NCI-H2107 treated with DMSO at 0.1 percent for 48 hours (cell line): ENCODE measurements at regions not wholly inside any gene's neighbourhood (a gene's known extent, or its start where the extent isn't known, plus 50 kb on each side); places are given as distances from the start of the nearest gene placed in this dataset.
"Not testable (repeated sequence)": the region's sequence is repeated elsewhere in the genome, so short reads cannot be mapped to it uniquely, and the experiment has no call there.

ENCODE experiments used
- DNase-seq: peaks from one replicate; lab custom pipeline; 2025; ENCODE audit not compliant: unreplicated experiment; lab: John Stamatoyannopoulos, UW

DNA sequence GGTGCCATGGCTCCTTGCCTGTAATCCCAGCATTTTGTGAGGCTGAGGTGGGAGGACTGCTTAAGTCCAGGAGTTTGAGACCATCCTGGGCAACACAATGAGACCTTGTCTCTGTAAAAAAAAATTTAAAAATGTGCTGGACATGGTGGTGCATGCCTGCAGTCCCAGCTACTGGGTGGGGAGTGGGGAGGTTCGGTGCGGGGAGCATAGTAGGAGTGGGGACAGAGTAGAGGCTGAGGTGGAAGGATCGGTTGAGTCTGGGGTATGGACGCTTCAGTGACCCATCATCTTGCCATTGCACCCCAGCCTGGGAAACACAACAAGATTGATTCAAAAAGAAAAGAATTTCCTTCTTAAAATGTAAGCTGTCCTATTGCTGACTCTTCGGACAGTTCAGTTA lies 1490.0 kb upstream of the GBE1 start:
- DNase-seq = no peak

DNA sequence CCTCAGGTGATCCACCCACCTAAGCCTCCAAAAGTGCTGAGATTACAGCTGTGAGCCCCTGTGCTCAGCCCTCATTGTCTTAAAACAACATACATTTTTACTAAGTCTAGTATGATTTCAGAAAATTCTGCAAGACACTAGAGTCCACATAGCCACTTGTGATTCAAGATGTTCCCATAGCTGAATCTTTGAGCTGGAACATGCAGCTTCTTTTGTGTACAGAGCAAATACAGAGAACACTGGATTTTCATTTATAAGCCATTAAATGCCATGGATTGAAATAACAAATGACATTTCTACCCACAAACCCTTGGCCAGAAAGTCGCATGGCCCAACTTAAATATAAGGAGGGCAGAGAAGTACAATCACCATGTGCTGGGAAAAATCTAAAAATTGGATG lies 1489.2 kb upstream of the GBE1 start:
- DNase-seq = no peak

DNA sequence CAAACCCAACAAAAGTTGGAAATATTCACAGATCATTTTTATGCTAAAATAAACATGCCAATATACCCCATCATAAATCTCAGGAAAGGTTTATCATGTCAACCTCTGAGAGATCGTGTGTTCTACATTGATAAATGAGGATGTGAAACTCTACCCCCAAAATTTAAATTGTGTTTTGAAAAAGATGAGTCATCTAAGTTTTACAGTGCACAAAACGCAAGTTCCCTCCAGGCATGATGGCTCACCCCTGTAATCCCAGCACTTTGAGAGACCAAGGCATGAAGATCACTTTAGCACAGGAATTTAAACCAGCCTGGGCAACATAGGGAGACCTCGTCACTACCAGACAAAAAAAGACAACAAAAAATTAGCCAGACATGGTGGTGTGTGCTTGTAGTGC lies 1487.0 kb upstream of the GBE1 start:
- DNase-seq = no peak

DNA sequence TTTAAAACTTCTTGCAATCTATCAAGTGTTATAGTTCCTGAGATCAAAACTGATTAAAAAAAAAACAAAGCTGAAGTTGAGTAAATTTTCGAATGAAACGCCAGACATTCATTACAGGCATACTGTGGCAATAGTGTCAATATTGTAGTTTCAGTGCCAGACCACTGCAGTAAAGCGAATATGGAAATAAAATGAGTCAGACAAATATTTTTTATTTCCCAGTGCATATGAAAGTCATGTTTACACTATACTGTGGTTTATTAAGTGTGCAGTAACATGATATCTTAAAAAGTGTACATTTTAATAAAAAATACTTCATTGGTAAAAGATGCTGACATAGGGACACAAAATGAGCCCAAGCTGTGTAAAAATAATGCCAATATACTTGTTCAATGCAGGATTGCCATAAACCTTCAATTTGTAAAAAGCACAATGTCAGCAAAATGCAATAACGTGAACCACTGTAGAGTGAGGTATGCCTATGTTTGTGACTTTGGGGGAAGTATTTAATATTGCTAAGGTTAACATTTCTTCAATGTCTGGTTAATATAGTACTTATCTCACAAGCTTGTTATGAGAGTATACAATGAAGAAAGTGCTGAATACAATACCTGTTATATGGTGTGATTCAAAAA lies 1473.9 kb upstream of the GBE1 start:
- DNase-seq = no peak

DNA sequence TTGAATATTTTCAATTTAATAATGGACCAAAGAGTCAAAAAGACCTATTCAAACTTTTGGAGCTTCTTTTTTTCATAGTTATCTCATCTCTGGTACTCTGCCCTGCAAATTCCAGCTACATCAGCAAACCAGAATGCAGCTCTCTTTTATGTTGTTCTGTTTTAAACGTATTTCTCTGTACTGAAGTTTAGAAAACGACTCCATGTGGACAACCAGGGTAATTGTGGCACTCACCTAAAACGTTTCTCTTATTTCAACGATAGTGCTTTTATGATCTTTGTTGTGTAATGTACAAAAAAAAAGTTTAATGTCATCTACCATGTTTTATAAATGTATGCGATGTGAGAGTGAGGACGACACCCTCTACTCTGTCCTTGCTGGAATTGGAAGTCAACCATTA lies 1472.3 kb upstream of the GBE1 start:
- no peak for DNase-seq

DNA sequence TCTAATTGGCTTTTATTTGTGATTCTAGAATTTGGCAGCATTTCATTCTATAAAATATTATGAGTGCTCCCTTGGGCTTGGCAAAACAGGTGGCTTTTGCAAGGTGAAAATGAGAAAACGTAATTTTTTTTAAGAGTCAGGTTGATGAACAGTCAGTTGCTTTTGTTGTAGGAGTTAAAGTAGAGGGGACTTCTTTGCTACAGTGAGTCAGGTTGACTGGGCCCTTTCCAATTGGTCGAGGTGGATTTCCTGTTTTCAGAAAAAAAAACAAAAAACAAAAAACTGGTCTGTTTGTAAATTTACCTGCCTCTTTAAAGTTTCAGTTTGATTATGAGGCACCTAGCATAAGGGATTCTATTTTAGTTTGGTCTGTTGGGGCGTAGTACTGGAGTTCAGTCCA lies 1469.4 kb upstream of the GBE1 start:
- no peak for DNase-seq

DNA sequence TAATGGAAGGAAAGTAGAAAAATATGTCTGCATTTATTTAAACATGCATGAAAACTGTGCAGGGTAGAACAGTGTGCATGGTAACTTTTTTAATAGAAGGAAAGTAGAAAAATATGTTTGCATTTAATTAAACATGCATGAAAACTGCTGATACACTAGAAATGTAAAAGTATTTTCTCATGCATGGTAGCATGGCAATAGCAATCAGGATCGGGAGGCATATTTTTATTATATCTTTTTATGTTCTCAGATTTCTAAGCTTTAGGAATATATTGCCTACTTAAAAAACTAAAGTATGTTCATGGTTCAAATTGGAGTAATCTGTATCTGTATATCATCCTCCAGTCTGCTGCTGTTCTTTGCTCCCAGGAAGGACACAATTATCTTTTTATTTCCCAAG lies 1468.9 kb upstream of the GBE1 start:
- DNase-seq = no peak

DNA sequence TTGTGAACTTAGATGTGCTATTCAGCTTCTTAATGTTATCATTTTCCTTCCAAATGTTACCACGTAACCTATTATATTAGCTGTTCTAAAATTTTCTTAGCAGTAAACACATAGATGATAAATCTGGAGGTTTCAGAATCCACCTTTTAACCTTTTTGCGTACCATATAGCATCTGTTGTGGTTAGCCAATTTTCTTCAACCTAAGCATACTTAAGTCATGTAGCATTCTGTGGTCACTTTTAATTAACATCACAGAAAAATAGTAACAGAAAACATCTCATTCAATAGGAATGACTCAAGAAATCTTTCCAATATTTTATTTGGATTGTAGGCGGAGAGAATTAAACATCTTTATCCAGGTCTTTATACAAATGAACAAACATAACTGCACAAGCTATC lies 1465.3 kb upstream of the GBE1 start:
- DNase-seq = no peak

DNA sequence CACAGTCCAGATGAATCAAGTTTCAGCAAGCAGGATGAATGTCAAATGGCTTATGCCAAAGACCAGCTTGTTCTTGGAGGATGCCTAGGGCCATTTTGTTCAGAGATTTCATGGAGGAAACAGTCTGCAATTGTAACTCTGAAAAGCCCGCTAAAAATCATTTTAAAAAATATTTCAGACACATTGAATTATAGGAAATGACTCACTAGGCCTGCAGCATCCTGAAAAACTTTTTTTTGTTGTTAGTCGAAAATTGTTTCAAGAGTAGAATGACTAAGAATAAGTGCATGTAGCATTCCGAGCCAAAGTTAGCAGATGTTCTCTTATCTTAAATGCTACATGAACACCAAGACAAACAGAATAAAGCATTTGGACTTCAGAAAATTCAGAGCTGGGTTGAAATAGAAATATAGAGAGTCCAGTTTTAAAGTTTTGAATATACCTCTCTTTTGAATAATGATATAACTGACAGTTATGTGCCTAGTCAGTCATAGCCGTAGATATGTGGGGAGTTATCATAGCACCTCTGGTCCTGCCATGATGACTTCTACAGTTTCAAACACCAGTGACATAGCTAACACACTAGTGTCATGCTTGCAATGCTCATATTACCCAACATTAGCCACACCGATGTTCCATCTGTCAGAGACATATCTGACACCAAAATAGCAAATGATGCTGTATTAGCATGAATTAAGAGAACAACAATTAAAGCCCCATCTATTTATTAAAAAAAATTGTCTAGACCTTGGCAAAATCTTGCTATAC lies 1462.8 kb upstream of the GBE1 start:
- no peak for DNase-seq

DNA sequence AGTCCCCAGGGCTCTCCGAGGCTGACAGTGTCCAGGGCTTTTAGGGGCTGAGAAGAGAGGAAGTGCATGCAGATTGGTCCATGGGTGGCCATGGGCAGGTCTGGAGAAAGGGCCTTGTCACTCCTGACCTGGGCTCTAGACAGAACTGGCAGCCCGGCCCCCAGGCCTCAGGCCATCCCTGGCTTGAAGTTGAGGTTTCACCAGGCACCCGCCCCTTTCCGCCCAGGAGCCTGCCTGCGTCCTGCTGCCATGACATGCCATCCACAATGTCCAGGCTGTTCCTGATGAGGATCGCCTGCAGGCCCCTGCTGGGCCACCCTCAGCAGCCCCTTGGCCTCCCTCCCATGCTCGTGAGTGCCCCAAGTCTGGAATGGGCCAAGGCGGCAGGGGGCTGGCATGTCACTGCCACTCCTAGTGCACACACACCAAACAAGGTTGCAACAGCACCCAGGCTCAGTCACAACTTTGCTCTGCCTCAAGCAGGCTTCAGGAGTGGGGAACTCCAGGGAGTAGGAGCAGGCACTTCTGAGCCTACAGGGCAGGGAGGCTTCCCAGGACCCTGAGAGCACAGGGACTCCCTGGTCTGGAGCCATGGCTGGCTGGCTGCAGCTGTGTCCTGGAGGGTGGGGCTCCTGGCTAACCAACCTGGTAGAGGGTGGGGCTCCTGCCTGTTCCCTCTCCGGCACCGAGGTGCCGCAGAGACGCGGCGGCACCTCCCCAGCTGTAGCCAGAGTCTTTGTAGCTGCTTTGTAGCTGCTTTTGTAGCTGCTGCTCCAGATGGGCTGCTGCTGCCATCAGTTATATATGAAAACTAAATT lies 1457.1 kb upstream of the GBE1 start:
- no peak for DNase-seq

DNA sequence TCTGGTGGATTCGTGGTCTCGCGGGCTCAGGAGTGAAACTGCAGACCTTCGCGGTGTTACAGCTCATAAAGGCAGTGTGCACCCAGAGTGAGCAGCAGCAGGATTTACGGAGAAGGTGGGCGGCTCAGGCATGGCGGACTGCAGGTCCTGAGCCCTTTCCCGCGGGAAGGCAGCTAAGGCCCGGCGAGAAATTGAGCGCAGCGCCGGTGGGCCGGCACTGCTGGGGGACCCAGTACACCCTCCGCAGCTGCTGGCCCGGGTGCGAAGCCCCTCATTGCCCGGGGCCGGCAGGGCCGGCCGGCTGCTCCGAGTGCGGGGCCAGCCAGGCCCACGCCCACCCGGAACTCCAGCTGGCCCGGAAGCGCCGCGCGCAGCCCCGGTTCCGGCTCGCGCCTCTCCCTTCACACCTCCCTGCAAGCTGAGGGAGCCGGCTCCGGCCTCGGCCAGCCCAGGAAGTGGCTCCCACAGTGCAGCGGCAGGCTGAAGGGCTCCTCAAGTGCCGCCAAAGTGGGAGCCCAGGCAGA lies 1456.2 kb upstream of the GBE1 start:
- DNase-seq = not testable (repeated sequence)

DNA sequence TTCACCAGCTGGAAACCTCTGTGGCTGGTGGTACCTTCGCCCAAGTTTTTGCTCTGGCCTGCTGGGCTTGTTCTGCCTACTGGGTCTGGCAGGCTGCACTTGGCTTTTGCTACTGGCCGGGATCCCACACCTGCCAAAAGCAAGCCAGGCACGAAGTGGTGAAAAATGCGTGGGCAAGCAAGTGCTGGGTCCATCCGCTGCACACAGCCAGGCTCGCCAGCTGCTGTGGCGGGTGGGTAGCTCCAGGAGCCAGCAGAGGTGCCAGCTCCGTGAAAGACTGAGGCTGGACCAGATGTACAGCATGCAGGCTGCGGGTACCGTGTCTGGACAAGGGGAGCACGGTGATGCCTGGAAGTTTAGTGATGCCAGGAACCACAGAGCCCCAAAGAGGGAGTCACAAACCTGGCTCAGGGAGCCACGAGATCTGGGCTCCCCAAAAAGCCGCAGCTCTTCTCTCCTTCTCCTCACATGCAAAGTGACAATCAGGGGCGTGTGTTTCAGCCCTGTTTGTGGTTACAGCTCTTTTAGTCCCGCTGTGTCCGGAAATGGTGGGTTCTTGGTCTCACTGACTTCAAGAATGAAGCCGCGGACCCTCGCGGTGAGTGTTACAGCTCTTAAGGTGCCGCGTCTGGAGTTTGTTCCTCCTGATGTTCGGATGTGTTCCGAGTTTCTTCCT lies 1455.6 kb upstream of the GBE1 start:
- no peak for DNase-seq

DNA sequence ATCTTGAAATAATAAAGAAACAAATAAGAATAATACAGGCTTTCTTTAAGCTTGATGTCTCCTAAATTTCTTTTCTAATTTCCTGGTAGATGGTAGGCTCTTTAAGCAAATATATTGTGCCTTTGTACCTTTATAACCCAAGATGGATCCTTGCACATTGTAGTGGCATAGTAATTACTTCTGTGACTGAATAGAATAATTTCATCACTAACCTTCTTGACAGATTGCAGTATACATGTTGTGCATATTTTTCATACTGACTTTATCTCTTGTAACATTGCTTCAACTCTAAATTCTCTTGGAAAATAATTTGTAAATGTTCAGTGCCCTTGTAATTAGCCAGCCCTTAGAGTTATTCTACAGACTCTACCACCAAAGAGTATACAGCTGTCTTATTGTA lies 1433.8 kb upstream of the GBE1 start:
- DNase-seq = no peak

DNA sequence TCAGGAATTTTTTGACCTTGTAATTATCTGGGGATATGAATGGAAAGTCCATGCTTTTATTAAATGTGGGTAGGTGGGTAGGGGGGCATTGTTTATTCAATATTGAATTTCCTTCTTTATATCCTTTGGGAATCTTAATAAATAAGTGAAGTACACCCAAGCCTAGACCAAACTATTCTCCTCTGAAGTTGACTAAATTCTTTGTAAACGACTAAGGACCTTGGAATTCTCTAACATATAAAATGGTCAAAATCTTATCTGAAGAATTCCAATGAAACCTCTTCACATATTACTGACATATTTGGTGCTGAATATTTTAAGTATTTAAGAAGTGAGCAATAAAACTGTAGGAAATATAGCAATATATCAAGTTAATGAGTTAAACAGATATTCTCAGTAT lies 1432.1 kb upstream of the GBE1 start:
- no peak for DNase-seq

DNA sequence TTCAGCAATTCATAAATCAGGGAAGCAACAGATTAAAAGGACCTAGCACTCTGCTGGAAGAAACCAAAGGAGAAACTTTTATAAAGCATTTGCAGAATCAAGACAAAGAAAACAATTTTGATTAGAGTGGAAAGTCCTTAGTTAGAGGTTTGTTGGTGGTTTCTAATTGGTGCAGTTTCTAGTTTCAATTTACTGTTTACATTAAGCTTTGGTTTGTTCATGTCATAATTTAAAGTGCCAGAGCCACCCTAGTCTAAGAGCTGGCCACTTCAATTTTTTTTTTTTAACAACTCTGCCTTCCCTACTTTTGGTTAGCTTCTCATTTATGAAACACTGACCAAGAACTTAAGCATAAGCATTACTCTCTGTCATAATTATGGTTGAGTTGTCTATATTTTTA lies 1428.2 kb upstream of the GBE1 start:
- peak; percentile 62 for DNase-seq

DNA sequence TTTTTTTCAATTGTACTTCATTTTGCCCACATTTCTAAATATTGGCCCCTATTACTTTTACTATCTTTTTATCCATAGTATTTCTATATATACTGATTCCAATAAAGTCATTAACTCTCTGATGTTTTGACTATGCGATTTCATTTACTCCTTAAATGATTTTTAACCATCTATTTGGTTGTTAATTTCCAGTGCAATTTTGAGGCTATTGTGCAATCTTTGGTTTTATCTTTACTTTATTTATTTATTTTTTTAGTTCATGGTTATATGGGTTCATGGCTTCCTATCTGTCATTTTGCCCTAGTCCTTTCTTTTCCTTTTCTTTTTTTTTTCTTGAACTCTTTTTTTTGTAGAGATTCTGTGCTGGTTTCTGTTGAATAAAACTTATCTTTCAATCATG lies 1408.0 kb upstream of the GBE1 start:
- DNase-seq = no peak

DNA sequence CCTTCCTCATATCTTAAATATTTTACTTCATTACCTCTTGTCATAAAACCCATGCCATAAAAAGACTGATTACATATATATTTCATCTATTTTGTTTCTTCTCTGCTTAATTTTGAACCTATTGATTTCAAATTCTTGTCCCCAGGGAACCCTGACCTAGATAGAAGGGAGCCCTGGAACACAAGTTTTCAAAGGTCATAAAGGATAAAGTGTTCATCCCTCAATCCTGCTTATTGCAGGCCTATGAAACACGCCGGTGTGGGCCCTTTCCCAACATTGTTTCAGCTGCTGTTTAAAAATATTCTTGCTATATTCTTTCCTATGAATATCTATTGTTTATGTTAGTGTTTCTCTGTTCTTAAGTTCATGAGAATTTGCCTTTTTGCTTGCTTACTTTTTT lies 1389.5 kb upstream of the GBE1 start:
- DNase-seq = no peak

DNA sequence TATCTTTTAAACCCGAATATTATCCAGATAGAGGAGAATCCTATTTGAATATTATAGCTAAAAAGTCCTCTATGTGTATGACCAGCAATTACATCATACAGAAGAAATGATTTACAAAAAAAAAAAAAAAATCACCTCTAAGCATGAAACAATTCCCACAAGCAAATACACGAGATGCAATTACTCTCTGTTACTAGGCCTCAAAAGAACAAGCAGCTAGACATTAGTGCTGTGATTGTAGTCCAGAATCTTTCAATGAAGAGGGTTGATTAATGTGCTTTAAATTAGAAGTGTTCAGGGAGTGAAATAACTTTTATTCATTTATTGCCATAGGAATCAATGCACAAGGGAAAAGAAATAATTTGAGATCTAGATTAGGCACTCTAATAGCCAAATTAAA lies 1379.5 kb upstream of the GBE1 start:
- no peak for DNase-seq

DNA sequence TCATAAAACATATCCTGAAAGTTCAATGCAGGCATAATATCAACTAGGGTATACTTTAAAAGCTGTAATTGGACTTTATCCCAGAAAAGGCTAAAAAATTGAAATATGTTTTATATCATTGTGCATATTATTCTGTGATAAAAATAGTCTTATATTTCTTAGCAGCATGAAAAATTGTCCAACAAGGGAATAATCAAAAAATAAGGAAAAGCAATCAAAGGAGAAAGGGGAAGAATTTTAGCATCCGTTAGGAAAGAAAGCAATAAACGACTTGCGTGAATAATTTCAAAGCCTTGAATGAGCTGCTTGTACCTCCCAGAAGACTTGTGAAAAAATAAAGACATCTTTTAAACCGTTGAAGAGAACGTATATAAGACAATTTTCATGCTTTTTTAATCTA lies 1369.8 kb upstream of the GBE1 start:
- no peak for DNase-seq

DNA sequence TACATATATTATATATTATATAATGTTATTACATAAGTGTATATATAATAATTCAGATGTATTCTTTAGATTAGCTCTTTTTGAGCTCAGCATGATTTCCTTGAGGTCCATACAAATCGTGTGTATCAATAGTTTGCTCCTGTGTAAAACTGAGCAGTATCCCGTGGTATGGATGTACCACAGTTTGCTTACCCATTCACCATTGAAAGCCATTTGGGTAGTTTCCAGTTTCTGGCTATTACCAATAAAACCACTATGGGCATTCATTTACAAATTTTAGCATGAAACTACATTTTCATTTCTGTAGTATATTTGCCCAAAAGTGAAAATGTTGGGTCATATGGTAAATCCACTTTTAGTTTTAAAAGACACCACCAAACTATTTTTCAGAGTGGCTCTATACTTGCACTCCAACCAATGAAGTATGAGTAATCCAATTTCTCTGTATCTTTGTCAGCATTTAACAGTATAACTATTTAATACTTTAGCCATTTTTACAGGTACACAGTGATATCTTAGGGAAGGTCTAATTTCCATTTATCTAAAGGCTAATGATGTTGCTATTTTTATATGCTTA lies 1361.4 kb upstream of the GBE1 start:
- DNase-seq = no peak

DNA sequence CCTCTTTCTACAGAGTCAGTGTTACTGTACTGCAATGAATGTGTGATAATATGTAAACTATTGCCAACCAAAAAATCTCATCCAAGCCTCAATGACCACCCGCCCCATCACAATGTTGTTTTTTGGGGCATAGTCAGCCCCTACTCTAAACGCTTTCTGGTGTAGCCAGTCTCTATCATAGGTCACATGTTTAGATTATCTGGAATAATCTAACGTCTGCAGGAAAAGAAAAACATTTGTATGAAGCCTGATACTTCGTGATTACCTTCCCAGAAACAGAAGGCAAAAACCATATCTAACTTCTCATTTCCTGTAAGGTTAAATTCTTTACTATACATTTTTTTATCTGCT lies 1331.8 kb upstream of the GBE1 start:
- DNase-seq = no peak
